Stimulated activated CD8-positive, alpha-beta memory T cell treated with anti-CD3 and anti-CD28 coated beads, Interleukin-12 subunit alpha, Interleukin-12 subunit beta, amount 100 ng/mL, for 4 hours (primary cell): ENCODE measurements at regions not wholly inside any gene's neighbourhood (a gene's known extent, or its start where the extent isn't known, plus 50 kb on each side); places are given as distances from the start of the nearest gene placed in this dataset.

Experiments
- DNase-seq: peaks from one replicate; pipeline ENCODE4 v3.0.0-alpha.2; 2020; ENCODE audit warnings: low read depth

GRCh38 chr3:181859518-181859917 is 147.8 kb downstream of the SOX2 start:
- DNase-seq: no peak

GRCh38 chr3:181860235-181860634 is 148.5 kb downstream of the SOX2 start:
- DNase-seq: no peak

GRCh38 chr3:181862502-181862901 is 150.8 kb downstream of the SOX2 start:
- no peak for DNase-seq

GRCh38 chr3:181868576-181869082 is 156.9 kb downstream of the SOX2 start:
- DNase-seq: no peak

- DNase-seq: no peak
These were observed 161.2 kb downstream of the SOX2 start for GRCh38 chr3:181872887-181873286.

GRCh38 chr3:181879926-181880325 is 168.2 kb downstream of the SOX2 start:
- no peak for DNase-seq

- no peak for DNase-seq
These were observed 168.6 kb downstream of the SOX2 start for GRCh38 chr3:181880331-181880730.

- no peak for DNase-seq
These were observed 170.0 kb downstream of the SOX2 start for GRCh38 chr3:181881749-181882148.

GRCh38 chr3:181885868-181886630 is 174.3 kb downstream of the SOX2 start:
- DNase-seq: no peak

GRCh38 chr3:181886676-181887075 is 175.0 kb downstream of the SOX2 start:
- DNase-seq: no peak

- no peak for DNase-seq
These were observed 176.0 kb downstream of the SOX2 start for GRCh38 chr3:181887685-181888084.

GRCh38 chr3:181888234-181888633 is 176.5 kb downstream of the SOX2 start:
- no peak for DNase-seq

- no peak for DNase-seq
These were observed 181.1 kb downstream of the SOX2 start for GRCh38 chr3:181892848-181893247.

- no peak for DNase-seq
These were observed 184.9 kb downstream of the SOX2 start for GRCh38 chr3:181896605-181897004.

GRCh38 chr3:181899702-181900101 is 188.0 kb downstream of the SOX2 start:
- DNase-seq: no peak

GRCh38 chr3:181901626-181902025 is 189.9 kb downstream of the SOX2 start:
- DNase-seq: no peak

- DNase-seq: no peak
These were observed 194.6 kb downstream of the SOX2 start for GRCh38 chr3:181906338-181906737.

GRCh38 chr3:181909241-181909640 is 197.5 kb downstream of the SOX2 start:
- no peak for DNase-seq

- DNase-seq: no peak
These were observed 200.7 kb downstream of the SOX2 start for GRCh38 chr3:181912384-181912783.

GRCh38 chr3:181913254-181913653 is 201.5 kb downstream of the SOX2 start:
- no peak for DNase-seq

- DNase-seq: no peak
These were observed 203.8 kb downstream of the SOX2 start for GRCh38 chr3:181915551-181915950.

GRCh38 chr3:181916013-181916412 is 204.3 kb downstream of the SOX2 start:
- DNase-seq: no peak

- no peak for DNase-seq
These were observed 205.3 kb downstream of the SOX2 start for GRCh38 chr3:181917027-181917426.

GRCh38 chr3:181919375-181919774 is 207.7 kb downstream of the SOX2 start:
- no peak for DNase-seq
